Liver (tissue), 8 donors: ENCODE measurements at regions not wholly inside any gene's neighbourhood (a gene's known extent, or its start where the extent isn't known, plus 50 kb on each side); places are given as distances from the start of the nearest gene placed in this dataset.
"Not testable (repeated sequence)": the region's sequence is repeated elsewhere in the genome, so short reads cannot be mapped to it uniquely, and the experiment has no call there.

ENCODE experiments used
- DNase-seq: peaks from one replicate; pipeline ENCODE4 v3.0.0-alpha.2; 2017; ENCODE audit warnings: low spot score
- H3K27ac ChIP-seq, 2 donors: one replicate each; pipeline ENCODE4 v1.7.0; 2013; ENCODE audit warnings: inconsistent platforms in 2 of 2, low read length in 2 of 2, control low read depth in 1 of 2, low read depth in 1 of 2, mild to moderate bottlenecking in 1 of 2
- H3K27me3 ChIP-seq, 4 donors: one replicate each; pipeline versions ENCODE4 v1.6.1 to v1.7.0; 2013; ENCODE audit warnings: low read length in 3 of 4, inconsistent platforms in 1 of 4, mild to moderate bottlenecking in 1 of 4, moderate library complexity in 1 of 4; ENCODE audit not compliant: control insufficient read depth in 4 of 4, insufficient read depth in 4 of 4
- H3K36me3 ChIP-seq, 4 donors: one replicate each; pipeline versions ENCODE4 v1.6.1 to v1.7.0; 2013; ENCODE audit warnings: low read length in 3 of 4, mild to moderate bottlenecking in 3 of 4, low read depth in 1 of 4, moderate library complexity in 1 of 4; ENCODE audit not compliant: control insufficient read depth in 4 of 4, insufficient read depth in 3 of 4
- H3K4me1 ChIP-seq, 4 donors: one replicate each; pipeline versions ENCODE4 v1.6.1 to v1.7.0; 2013; ENCODE audit warnings: low read length in 3 of 4, mild to moderate bottlenecking in 3 of 4, moderate library complexity in 1 of 4; ENCODE audit not compliant: control insufficient read depth in 4 of 4, insufficient read depth in 4 of 4
- H3K4me3 ChIP-seq, 3 donors: one replicate each; pipeline versions ENCODE4 v1.6.1 to v1.7.0; 2013; ENCODE audit warnings: low read length in 3 of 3, control low read depth in 1 of 3, low read depth in 1 of 3, mild to moderate bottlenecking in 1 of 3
- H3K9ac ChIP-seq, 2 donors: one replicate each; pipeline ENCODE4 v1.7.0; 2013; ENCODE audit warnings: low read length in 2 of 2, mild to moderate bottlenecking in 2 of 2, moderate library complexity in 2 of 2, control low read depth in 1 of 2, low read depth in 1 of 2
- H3K9me3 ChIP-seq, 4 donors: one replicate each; pipeline versions ENCODE4 v1.6.1 to v1.7.0; 2013; ENCODE audit warnings: low read length in 3 of 4; ENCODE audit not compliant: control insufficient read depth in 4 of 4
- ATF3 ChIP-seq: IDR thresholded peaks from 2 replicates; pipeline ENCODE4 v1.6.1; 2016; ENCODE audit warnings: antibody characterized with exemption
- CTCF ChIP-seq: fragments of 150-350 bp; IDR thresholded peaks from 2 replicates; pipeline ENCODE4 v1.5.1; 2017; ENCODE audit warnings: improper control_type of control experiment, low read depth, low read length; ENCODE audit not compliant: missing input control
- EGR1 ChIP-seq, 2 donors: IDR thresholded peaks; 2 replicates each; pipeline ENCODE4 v1.6.1; 2016 to 2018; ENCODE audit warnings: antibody characterized with exemption in 2 of 2, low read depth in 2 of 2
- FOXA1 ChIP-seq: IDR thresholded peaks from 2 replicates; pipeline ENCODE4 v1.6.1; 2016; ENCODE audit warnings: antibody characterized with exemption
- FOXA2 ChIP-seq: IDR thresholded peaks from 2 replicates; pipeline ENCODE4 v1.6.1; 2016; ENCODE audit warnings: antibody characterized with exemption
- GABPA ChIP-seq, 2 donors: IDR thresholded peaks in 1 of 2; conservative IDR thresholded peaks in 1 of 2; 2 replicates each; pipeline ENCODE4 v1.6.1; 2016; ENCODE audit warnings: antibody characterized with exemption in 2 of 2, mild to moderate bottlenecking in 1 of 2, moderate library complexity in 1 of 2
- HNF4A ChIP-seq, 2 donors: conservative IDR thresholded peaks; 2 replicates each; pipeline ENCODE4 v1.6.1; 2016; ENCODE audit warnings: antibody characterized with exemption in 2 of 2, mild to moderate bottlenecking in 2 of 2
- HNF4G ChIP-seq: IDR thresholded peaks from 2 replicates; pipeline ENCODE4 v1.6.1; 2016; ENCODE audit warnings: antibody characterized with exemption
- JUND ChIP-seq, 2 donors: IDR thresholded peaks; 2 replicates each; pipeline ENCODE4 v1.6.1; 2016; ENCODE audit warnings: antibody characterized with exemption in 2 of 2
- MAX ChIP-seq: IDR thresholded peaks from 2 replicates; pipeline ENCODE4 v1.6.1; 2016; ENCODE audit warnings: antibody characterized with exemption
- NR2F2 ChIP-seq: IDR thresholded peaks from 2 replicates; pipeline ENCODE4 v1.6.1; 2016; ENCODE audit warnings: antibody characterized with exemption
- RAD21 ChIP-seq, 2 donors: IDR thresholded peaks; 2 replicates each; pipeline ENCODE4 v1.6.1; 2016; ENCODE audit warnings: antibody characterized with exemption in 2 of 2, mild to moderate bottlenecking in 2 of 2
- RXRA ChIP-seq, 2 donors: IDR thresholded peaks; 2 replicates each; pipeline ENCODE4 v1.6.1; 2017 to 2018; ENCODE audit warnings: antibody characterized with exemption in 2 of 2, mild to moderate bottlenecking in 1 of 2
- SP1 ChIP-seq: IDR thresholded peaks from 2 replicates; pipeline ENCODE4 v1.6.1; 2018; ENCODE audit warnings: antibody characterized with exemption, mild to moderate bottlenecking
- TAF1 ChIP-seq: conservative IDR thresholded peaks from 2 replicates; pipeline ENCODE4 v1.6.1; 2016; ENCODE audit warnings: antibody characterized with exemption, mild to moderate bottlenecking
- YY1 ChIP-seq: IDR thresholded peaks from 2 replicates; pipeline ENCODE4 v1.6.1; 2016; ENCODE audit warnings: antibody characterized with exemption, mild to moderate bottlenecking
- WGBS: extraction: QIAGEN DNeasy Blood & Tissue Kit; methylation state at CpG from one replicate; pipeline ENCODE4 v1.1.7; 2013; 5-methylcytosine and 5-hydroxymethylcytosine counted together
- TF ChIP-seq, protein P1 (sequence below): IDR thresholded peaks from 2 replicates; pipeline ENCODE4 v1.6.1; 2016; ENCODE audit warnings: antibody characterized with exemption, mild to moderate bottlenecking
- TF ChIP-seq, protein P2 (sequence below): IDR thresholded peaks from 2 replicates; pipeline ENCODE4 v1.6.1; 2016; ENCODE audit warnings: antibody characterized with exemption
- donor health status: healthy.
- donor health status: healthy.
- donor health status: healthy.
- donor health status: healthy.
- donor health status: healthy.

DNA sequence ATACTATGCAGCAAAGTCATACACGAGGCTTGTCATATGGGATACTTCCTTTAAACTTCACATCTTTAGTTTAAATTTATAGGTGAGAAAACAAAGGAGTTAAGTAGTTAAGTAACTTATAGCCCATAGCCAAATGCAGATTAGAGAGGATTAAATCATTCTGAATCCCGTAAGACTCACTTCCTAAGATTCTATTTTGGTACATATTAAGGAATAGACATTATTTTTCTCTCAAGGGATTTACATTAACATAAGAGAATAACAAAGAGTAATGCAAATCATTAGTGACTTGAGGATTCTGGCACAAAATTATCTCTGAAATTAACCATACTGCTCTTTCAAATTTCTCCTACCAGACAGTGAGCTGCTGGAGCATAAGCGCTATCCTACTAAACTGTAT, 747.4 kb upstream of the ARPP21 start:
- Histone ChIP-seq H3K36me3 (no peaks in the 10 kb centered on the region), H3K9ac (no peak overlapping the region), H3K9me3 (no peaks in the 10 kb centered on the region), H3K27ac (no peak overlapping the region), H3K4me1 (no peaks in the 10 kb centered on the region), H3K4me3 (no peak overlapping the region), H3K27me3 (no peaks in the 10 kb centered on the region)
- 67% methylated on average over 3 of the region's 3 CpGs for WGBS
- TF ChIP-seq MAX (no peak), GABPA (IDR thresholded peaks at IDR 0.05 in 1 of 2, conservative IDR thresholded peaks at IDR 0.05 in 1 of 2) (no peak), HNF4G (no peak), TAF1 (no peak), EGR1 (IDR thresholded peaks at IDR 0.05; ENCODE audit: low read depth in 2 of 2) (no peak), RAD21 (IDR thresholded peaks at IDR 0.05) (no peak), YY1 (no peak)
- TF ChIP-seq, protein P1, sequence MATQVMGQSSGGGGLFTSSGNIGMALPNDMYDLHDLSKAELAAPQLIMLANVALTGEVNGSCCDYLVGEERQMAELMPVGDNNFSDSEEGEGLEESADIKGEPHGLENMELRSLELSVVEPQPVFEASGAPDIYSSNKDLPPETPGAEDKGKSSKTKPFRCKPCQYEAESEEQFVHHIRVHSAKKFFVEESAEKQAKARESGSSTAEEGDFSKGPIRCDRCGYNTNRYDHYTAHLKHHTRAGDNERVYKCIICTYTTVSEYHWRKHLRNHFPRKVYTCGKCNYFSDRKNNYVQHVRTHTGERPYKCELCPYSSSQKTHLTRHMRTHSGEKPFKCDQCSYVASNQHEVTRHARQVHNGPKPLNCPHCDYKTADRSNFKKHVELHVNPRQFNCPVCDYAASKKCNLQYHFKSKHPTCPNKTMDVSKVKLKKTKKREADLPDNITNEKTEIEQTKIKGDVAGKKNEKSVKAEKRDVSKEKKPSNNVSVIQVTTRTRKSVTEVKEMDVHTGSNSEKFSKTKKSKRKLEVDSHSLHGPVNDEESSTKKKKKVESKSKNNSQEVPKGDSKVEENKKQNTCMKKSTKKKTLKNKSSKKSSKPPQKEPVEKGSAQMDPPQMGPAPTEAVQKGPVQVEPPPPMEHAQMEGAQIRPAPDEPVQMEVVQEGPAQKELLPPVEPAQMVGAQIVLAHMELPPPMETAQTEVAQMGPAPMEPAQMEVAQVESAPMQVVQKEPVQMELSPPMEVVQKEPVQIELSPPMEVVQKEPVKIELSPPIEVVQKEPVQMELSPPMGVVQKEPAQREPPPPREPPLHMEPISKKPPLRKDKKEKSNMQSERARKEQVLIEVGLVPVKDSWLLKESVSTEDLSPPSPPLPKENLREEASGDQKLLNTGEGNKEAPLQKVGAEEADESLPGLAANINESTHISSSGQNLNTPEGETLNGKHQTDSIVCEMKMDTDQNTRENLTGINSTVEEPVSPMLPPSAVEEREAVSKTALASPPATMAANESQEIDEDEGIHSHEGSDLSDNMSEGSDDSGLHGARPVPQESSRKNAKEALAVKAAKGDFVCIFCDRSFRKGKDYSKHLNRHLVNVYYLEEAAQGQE, result no peak
- DNase-seq, result no peak

DNA sequence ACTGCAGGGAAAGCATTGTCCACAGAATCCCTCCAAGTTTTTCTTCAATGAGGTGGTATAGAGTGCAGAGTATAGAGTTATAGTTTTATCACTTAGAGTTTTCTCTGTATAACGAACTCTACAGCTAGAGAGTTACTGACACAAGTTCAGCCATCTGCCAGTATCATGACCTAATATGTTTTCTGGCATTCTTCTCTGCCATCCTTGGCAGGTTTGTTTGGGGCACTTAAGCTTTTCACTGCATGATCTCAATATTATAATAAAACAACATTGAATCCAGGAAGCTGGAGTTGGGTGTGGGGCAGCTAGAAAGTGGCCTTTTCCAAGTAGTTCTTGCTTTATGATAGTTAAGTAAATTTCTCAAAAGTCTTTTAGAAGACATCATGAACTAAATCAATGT, 743.5 kb upstream of the ARPP21 start:
- 68% methylated on average over 1 of the region's 1 CpG for WGBS
- no peaks in the 10 kb centered on the region for H3K36me3 ChIP-seq
- H3K27ac ChIP-seq, result no peak overlapping the region
- H3K9me3 ChIP-seq, result no peaks in the 10 kb centered on the region
- no peak overlapping the region for H3K9ac ChIP-seq
- DNase-seq, result no peak
- TF ChIP-seq FOXA2, result no peak
- TF ChIP-seq, protein P1, result no peak
- TF ChIP-seq HNF4A (conservative IDR thresholded peaks at IDR 0.05), result no peak
- TF ChIP-seq RXRA (IDR thresholded peaks at IDR 0.05), result no peak
- no peak for TF ChIP-seq GABPA (IDR thresholded peaks at IDR 0.05 in 1 of 2, conservative IDR thresholded peaks at IDR 0.05 in 1 of 2)
- TF ChIP-seq YY1, result no peak
- no peak for TF ChIP-seq JUND (IDR thresholded peaks at IDR 0.05)
- TF ChIP-seq, protein P2, sequence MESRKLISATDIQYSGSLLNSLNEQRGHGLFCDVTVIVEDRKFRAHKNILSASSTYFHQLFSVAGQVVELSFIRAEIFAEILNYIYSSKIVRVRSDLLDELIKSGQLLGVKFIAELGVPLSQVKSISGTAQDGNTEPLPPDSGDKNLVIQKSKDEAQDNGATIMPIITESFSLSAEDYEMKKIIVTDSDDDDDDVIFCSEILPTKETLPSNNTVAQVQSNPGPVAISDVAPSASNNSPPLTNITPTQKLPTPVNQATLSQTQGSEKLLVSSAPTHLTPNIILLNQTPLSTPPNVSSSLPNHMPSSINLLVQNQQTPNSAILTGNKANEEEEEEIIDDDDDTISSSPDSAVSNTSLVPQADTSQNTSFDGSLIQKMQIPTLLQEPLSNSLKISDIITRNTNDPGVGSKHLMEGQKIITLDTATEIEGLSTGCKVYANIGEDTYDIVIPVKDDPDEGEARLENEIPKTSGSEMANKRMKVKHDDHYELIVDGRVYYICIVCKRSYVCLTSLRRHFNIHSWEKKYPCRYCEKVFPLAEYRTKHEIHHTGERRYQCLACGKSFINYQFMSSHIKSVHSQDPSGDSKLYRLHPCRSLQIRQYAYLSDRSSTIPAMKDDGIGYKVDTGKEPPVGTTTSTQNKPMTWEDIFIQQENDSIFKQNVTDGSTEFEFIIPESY, result no peak
- no peak for TF ChIP-seq HNF4G
- TF ChIP-seq CTCF, result no peak
- no peak for TF ChIP-seq ATF3
- no peak for TF ChIP-seq NR2F2
- no peak for TF ChIP-seq TAF1
- TF ChIP-seq SP1, result no peak
- TF ChIP-seq FOXA1, result no peak
- no peak for TF ChIP-seq EGR1 (IDR thresholded peaks at IDR 0.05; ENCODE audit: low read depth in 2 of 2)
- no peak for TF ChIP-seq RAD21 (IDR thresholded peaks at IDR 0.05)
- H3K4me1 ChIP-seq, result no peaks in the 10 kb centered on the region
- H3K4me3 ChIP-seq, result no peak overlapping the region
- H3K27me3 ChIP-seq, result no peaks in the 10 kb centered on the region

- not testable (repeated sequence) for H3K27me3 ChIP-seq, DNase-seq, H3K27ac ChIP-seq, H3K4me3 ChIP-seq, H3K9me3 ChIP-seq, H3K9ac ChIP-seq, H3K4me1 ChIP-seq, H3K36me3 ChIP-seq
- 93% methylated on average over 4 of the region's 4 CpGs for WGBS
Measured at GRCh38 chr3:34909679-34910078, 729.6 kb upstream of the ARPP21 start.
